ENCODE measurements at regions not wholly inside any gene's neighbourhood (a gene's known extent, or its start where the extent isn't known, plus 50 kb on each side); places are given as distances from the start of the nearest gene placed in this dataset.

DNA sequence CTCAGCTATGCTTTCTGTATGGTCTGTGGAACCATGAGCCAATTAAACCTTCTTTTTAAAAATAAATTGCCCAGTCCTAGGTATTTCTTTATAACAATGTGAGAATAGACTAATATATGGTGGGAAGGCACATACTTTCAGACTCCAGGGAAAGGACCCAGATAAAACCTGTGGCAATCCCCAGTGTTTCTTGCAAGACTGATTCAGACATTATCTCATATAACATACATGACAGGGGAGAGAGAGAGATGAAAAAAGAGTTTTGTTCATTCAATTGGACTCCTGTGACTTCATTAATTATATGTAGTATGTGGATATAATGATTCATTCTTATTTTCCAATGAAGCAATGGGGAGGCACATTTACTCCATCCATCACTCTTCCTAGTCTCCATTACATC is 291.4 kb upstream of the PRKX start:
- no peak for DNase-seq (ENCODE audit: low read depth, low spot score)
- H3K27me3 ChIP-seq (ENCODE audit: control insufficient read depth, extremely low read depth, insufficient read depth, low read length) = no peaks in the 10 kb centered on the region
- no peak overlapping the region for H3K27ac ChIP-seq (ENCODE audit: control insufficient read depth, insufficient read depth, low read length)
- no peaks in the 10 kb centered on the region for H3K79me2 ChIP-seq (ENCODE audit: control insufficient read depth, insufficient read depth, low read length)
- H4K20me1 ChIP-seq (ENCODE audit: control insufficient read depth, extremely low read depth, insufficient read depth, low read length) = no peaks in the 10 kb centered on the region
- H3K4me1 ChIP-seq (ENCODE audit: control insufficient read depth, extremely low read depth, insufficient read depth, low read length) = no peaks in the 10 kb centered on the region
- no peak overlapping the region for H2AFZ ChIP-seq (ENCODE audit: control insufficient read depth, low read length)
- no peak overlapping the region for H3K4me2 ChIP-seq (ENCODE audit: control insufficient read depth, extremely low read depth, insufficient read depth, low read depth, low read length)
- no peaks in the 10 kb centered on the region for H3K9me1 ChIP-seq (ENCODE audit: control insufficient read depth, extremely low read depth, insufficient read depth, low read length)
- FAIRE-seq = no peak
- dilution Hi-C loops (cut with MboI; ENCODE audit: extremely low pct_ligation_motif_present, low sequenced_read_pairs) = no loop called here
- no peaks in the 10 kb centered on the region for H3K36me3 ChIP-seq (ENCODE audit: control insufficient read depth in 2 of 2, extremely low read depth in 1 of 2, insufficient read depth in 2 of 2, low read length in 2 of 2)
- no peak overlapping the region for H3K4me3 ChIP-seq (ENCODE audit: control insufficient read depth in 2 of 3, extremely low read depth in 1 of 3, insufficient read depth in 2 of 3, low read depth in 1 of 3, low read length in 3 of 3)
- H3K9ac ChIP-seq (ENCODE audit: control insufficient read depth, extremely low read depth, insufficient read depth, low read length) = no peak overlapping the region
- TF ChIP-seq, protein P1, sequence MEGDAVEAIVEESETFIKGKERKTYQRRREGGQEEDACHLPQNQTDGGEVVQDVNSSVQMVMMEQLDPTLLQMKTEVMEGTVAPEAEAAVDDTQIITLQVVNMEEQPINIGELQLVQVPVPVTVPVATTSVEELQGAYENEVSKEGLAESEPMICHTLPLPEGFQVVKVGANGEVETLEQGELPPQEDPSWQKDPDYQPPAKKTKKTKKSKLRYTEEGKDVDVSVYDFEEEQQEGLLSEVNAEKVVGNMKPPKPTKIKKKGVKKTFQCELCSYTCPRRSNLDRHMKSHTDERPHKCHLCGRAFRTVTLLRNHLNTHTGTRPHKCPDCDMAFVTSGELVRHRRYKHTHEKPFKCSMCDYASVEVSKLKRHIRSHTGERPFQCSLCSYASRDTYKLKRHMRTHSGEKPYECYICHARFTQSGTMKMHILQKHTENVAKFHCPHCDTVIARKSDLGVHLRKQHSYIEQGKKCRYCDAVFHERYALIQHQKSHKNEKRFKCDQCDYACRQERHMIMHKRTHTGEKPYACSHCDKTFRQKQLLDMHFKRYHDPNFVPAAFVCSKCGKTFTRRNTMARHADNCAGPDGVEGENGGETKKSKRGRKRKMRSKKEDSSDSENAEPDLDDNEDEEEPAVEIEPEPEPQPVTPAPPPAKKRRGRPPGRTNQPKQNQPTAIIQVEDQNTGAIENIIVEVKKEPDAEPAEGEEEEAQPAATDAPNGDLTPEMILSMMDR (optimal IDR thresholded peaks at IDR 0.05 in 1 of 3, IDR thresholded peaks at IDR 0.05 in 1 of 3, conservative IDR thresholded peaks at IDR 0.05 in 1 of 3; ENCODE audit: extremely low read depth in 1 of 3, insufficient read depth in 2 of 3, low read length in 3 of 3) = no peak
- TF ChIP-seq EZH2 (IDR thresholded peaks at IDR 0.05; ENCODE audit: low read length) = no peak
- H3K9me3 ChIP-seq (ENCODE audit: control insufficient read depth, low read depth, low read length) = no peaks in the 10 kb centered on the region

DNA sequence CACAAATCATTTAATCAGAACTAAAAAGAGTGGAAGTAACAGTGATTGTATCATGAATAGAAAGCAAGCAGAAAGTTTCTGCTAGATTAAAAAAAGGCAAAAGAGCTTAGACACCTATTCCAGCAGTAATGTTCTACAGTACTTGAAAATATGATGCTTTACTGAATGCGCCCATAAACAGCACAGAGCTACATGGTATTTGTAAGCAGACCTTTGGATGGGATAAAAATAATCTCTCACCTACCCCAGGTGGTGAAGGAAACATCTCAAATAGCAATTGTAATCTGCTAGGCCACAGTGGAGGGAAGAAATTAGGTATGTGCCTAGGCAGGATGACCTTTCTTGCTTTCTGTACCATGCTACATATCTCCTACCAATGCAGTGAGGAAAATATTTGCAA is 280.9 kb upstream of the PRKX start:
- H3K4me2 ChIP-seq (ENCODE audit: control insufficient read depth, extremely low read depth, insufficient read depth, low read depth, low read length) = no peak overlapping the region
- no peaks in the 10 kb centered on the region for H3K9me1 ChIP-seq (ENCODE audit: control insufficient read depth, extremely low read depth, insufficient read depth, low read length)
- H3K27ac ChIP-seq (ENCODE audit: control insufficient read depth, insufficient read depth, low read length) = no peak overlapping the region
- H4K20me1 ChIP-seq (ENCODE audit: control insufficient read depth, extremely low read depth, insufficient read depth, low read length) = no peaks in the 10 kb centered on the region
- no peaks in the 10 kb centered on the region for H3K4me1 ChIP-seq (ENCODE audit: control insufficient read depth, extremely low read depth, insufficient read depth, low read length)
- no peak overlapping the region for H3K4me3 ChIP-seq (ENCODE audit: control insufficient read depth in 2 of 3, extremely low read depth in 1 of 3, insufficient read depth in 2 of 3, low read depth in 1 of 3, low read length in 3 of 3)
- no peaks in the 10 kb centered on the region for H3K27me3 ChIP-seq (ENCODE audit: control insufficient read depth, extremely low read depth, insufficient read depth, low read length)
- no peak overlapping the region for H3K9ac ChIP-seq (ENCODE audit: control insufficient read depth, extremely low read depth, insufficient read depth, low read length)
- TF ChIP-seq, protein P1 (optimal IDR thresholded peaks at IDR 0.05 in 1 of 3, IDR thresholded peaks at IDR 0.05 in 1 of 3, conservative IDR thresholded peaks at IDR 0.05 in 1 of 3; ENCODE audit: extremely low read depth in 1 of 3, insufficient read depth in 2 of 3, low read length in 3 of 3) = no peak
- no peak for TF ChIP-seq EZH2 (IDR thresholded peaks at IDR 0.05; ENCODE audit: low read length)
- H2AFZ ChIP-seq (ENCODE audit: control insufficient read depth, low read length) = no peak overlapping the region
- H3K9me3 ChIP-seq (ENCODE audit: control insufficient read depth, low read depth, low read length) = no peaks in the 10 kb centered on the region
- H3K79me2 ChIP-seq (ENCODE audit: control insufficient read depth, insufficient read depth, low read length) = no peaks in the 10 kb centered on the region
- DNase-seq (ENCODE audit: low read depth, low spot score) (no peak), FAIRE-seq (no peak)
- dilution Hi-C loops (cut with MboI; ENCODE audit: extremely low pct_ligation_motif_present, low sequenced_read_pairs) = no loop called here
- no peaks in the 10 kb centered on the region for H3K36me3 ChIP-seq (ENCODE audit: control insufficient read depth in 2 of 2, extremely low read depth in 1 of 2, insufficient read depth in 2 of 2, low read length in 2 of 2)
